GM12878 (cell line): ENCODE measurements at regions not wholly inside any gene's neighbourhood (a gene's known extent, or its start where the extent isn't known, plus 50 kb on each side); places are given as distances from the start of the nearest gene placed in this dataset.

ENCODE experiments used
- ATAC-seq: fragments of 200-7000 bp; cut with Tn5 transposase; 3 replicates; pipeline ENCODE4 v1.9.1; 2020; ENCODE audit warnings: mild to moderate bottlenecking, moderate library complexity
- BruUV-seq: library from RNA; stranded (reverse); fragments of 400-500 nt; replicated peaks from 2 replicates; lab custom pipeline; 2021; lab: Mats Ljungman, UMichigan
- CTCF ChIA-PET: fragments of 300-600 bp; sonication (Branson Sonifier 250); formaldehyde crosslinking; extraction: SDS; loops from one replicate; lab custom pipeline; 2021; ENCODE audit warnings: inconsistent platforms; lab: Yijun Ruan, JAX
- POLR2A ChIA-PET: fragments of 350-600 bp; formaldehyde crosslinking; extraction: SDS; loops from one replicate; lab custom pipeline; 2021; ENCODE audit warnings: inconsistent platforms; lab: Charles Lee
- RAD21 ChIA-PET: fragments of 300-600 bp; sonication (Branson Sonifier 250); formaldehyde crosslinking; loops from one replicate; lab custom pipeline; 2023; ENCODE audit warnings: antibody characterized with exemption; ENCODE audit not compliant: unreplicated experiment; lab: Charles Lee
- SMC1A ChIA-PET: fragments of 300-600 bp; sonication (Branson Sonifier 250); formaldehyde crosslinking; loops from one replicate; lab custom pipeline; 2023; ENCODE audit not compliant: unreplicated experiment, uncharacterized antibody; lab: Charles Lee
- DNase-seq: peaks from one replicate; pipeline ENCODE4 v3.0.0-alpha.2; 2011; ENCODE audit warnings: low read depth, low spot score
- FAIRE-seq: peaks from 3 replicates; lab custom pipeline; 2011; peaks lifted over from hg19 to GRCh38; lab: Jason Lieb, UNC
- H2AFZ ChIP-seq: 2 replicates; pipeline ENCODE4 v1.6.0; 2011; ENCODE audit warnings: low read depth, low read length, control low read depth; ENCODE audit not compliant: control insufficient read depth
- H3K27ac ChIP-seq: 2 replicates; pipeline ENCODE4 v1.5.1; 2011; ENCODE audit warnings: control low read depth; ENCODE audit not compliant: control insufficient read depth, insufficient read depth
- H3K27me3 ChIP-seq, 2 experiments: replicated peaks in 1 of 2; 2 replicates each; pipeline versions ENCODE4 v1.6.0 to v1.6.1; 2011; ENCODE audit warnings: low read length in 1 of 2; ENCODE audit not compliant: control insufficient read depth in 2 of 2, insufficient read depth in 2 of 2
- H3K36me3 ChIP-seq, 2 experiments: 2 replicates each; pipeline ENCODE4 v1.5.1; 2011; ENCODE audit warnings: low read length in 1 of 2; ENCODE audit not compliant: control insufficient read depth in 2 of 2, insufficient read depth in 2 of 2
- H3K4me1 ChIP-seq: 2 replicates; pipeline ENCODE4 v1.6.1; 2011; ENCODE audit warnings: mild to moderate bottlenecking, low read length, moderate library complexity, mixed read lengths; ENCODE audit not compliant: control insufficient read depth, insufficient read depth
- H3K4me2 ChIP-seq: 2 replicates; pipeline ENCODE4 v1.6.0; 2011; ENCODE audit warnings: control low read depth; ENCODE audit not compliant: control insufficient read depth, insufficient read depth
- H3K4me3 ChIP-seq: fragments of 200-600 bp; sonication (generic); 2 replicates; pipeline ENCODE4 v1.5.1; 2016
- H3K79me2 ChIP-seq: 2 replicates; pipeline ENCODE4 v1.6.0; 2011; ENCODE audit warnings: low read length; ENCODE audit not compliant: control insufficient read depth, insufficient read depth
- H3K9ac ChIP-seq: 2 replicates; pipeline ENCODE4 v1.8.0; 2011; ENCODE audit warnings: low read length, control low read depth, mixed read lengths; ENCODE audit not compliant: control insufficient read depth, insufficient read depth
- H3K9me3 ChIP-seq: replicated peaks from 3 replicates; pipeline ENCODE4 v1.5.1; 2011; ENCODE audit warnings: mild to moderate bottlenecking, low read length; ENCODE audit not compliant: control insufficient read depth, insufficient read depth
- H4K20me1 ChIP-seq: 2 replicates; pipeline ENCODE4 v1.6.0; 2011; ENCODE audit not compliant: control insufficient read depth, insufficient read depth
- ATF3 ChIP-seq: IDR thresholded peaks from 2 replicates; pipeline ENCODE4 v1.6.1; 2011; ENCODE audit warnings: low read depth, mild to moderate bottlenecking, low read length, moderate library complexity, borderline replicate concordance; ENCODE audit errors: extremely low read depth
- BMI1 ChIP-seq: fragments of 450-650 bp; IDR thresholded peaks from 2 replicates; pipeline ENCODE4 v1.6.1; 2016; ENCODE audit warnings: mild to moderate bottlenecking, moderate library complexity, borderline replicate concordance
- NBN ChIP-seq: fragments of 450-650 bp; IDR thresholded peaks from 2 replicates; pipeline ENCODE4 v1.6.1; 2016
- NFIC ChIP-seq: IDR thresholded peaks from 2 replicates; pipeline ENCODE4 v1.6.1; 2012; ENCODE audit warnings: low read depth, mild to moderate bottlenecking, inconsistent platforms, low read length, moderate library complexity
- RAD51 ChIP-seq: fragments of 450-650 bp; IDR thresholded peaks from 2 replicates; pipeline ENCODE4 v1.6.1; 2016; ENCODE audit warnings: moderate library complexity, mild to moderate bottlenecking, inconsistent platforms
- SMAD5 ChIP-seq: IDR thresholded peaks from 2 replicates; pipeline ENCODE4 v1.6.1; 2016; ENCODE audit warnings: antibody characterized with exemption, low read depth
- ZNF207 ChIP-seq: fragments of 450-650 bp; IDR thresholded peaks from 2 replicates; pipeline ENCODE4 v1.6.1; 2014; ENCODE audit warnings: antibody characterized with exemption, mild to moderate bottlenecking, borderline replicate concordance
- ZNF622 ChIP-seq: fragments of 450-650 bp; IDR thresholded peaks from 2 replicates; pipeline ENCODE4 v1.6.1; 2017; ENCODE audit warnings: mild to moderate bottlenecking, inconsistent platforms
- ZSCAN29 ChIP-seq: fragments of 450-650 bp; IDR thresholded peaks from 2 replicates; pipeline ENCODE4 v1.6.1; 2017; ENCODE audit warnings: mild to moderate bottlenecking, moderate library complexity
- WGBS: methylation state at CpG from one replicate; pipeline ENCODE4 v1.1.6; 2016; ENCODE audit warnings: low lambda C conversion rate; ENCODE audit not compliant: insufficient replicate concordance, insufficient coverage; ENCODE audit errors: missing lambda C conversion rate; 5-methylcytosine and 5-hydroxymethylcytosine counted together
- in situ Hi-C: fragments of 300-500 bp; cut with MboI; formaldehyde crosslinking; loops from 9 replicates; pipeline ENCODE4 v1.14.3; 2018; ENCODE audit warnings: mixed read lengths
- intact Hi-C: fragments of 100-400 bp; cut with micrococcal nuclease; formaldehyde crosslinking; loops from one replicate; pipeline ENCODE4 v1.14.2; 2022; ENCODE audit not compliant: unreplicated experiment
- TF ChIP-seq, protein P1 (sequence below): IDR thresholded peaks from 2 replicates; pipeline ENCODE4 v1.6.1; 2012; ENCODE audit warnings: low read depth, low read length, improper control_type of control experiment
- TF ChIP-seq, protein P2 (sequence below): IDR thresholded peaks from 2 replicates; pipeline ENCODE4 v1.6.1; 2011; ENCODE audit warnings: borderline replicate concordance, low read depth, mild to moderate bottlenecking, moderate library complexity, low read length; ENCODE audit not compliant: insufficient read depth, poor library complexity, severe bottlenecking

- no peaks in the 10 kb centered on the region for H3K36me3 ChIP-seq
- H3K9ac ChIP-seq, result no peak overlapping the region
- no peaks in the 10 kb centered on the region for H3K9me3 ChIP-seq
- H4K20me1 ChIP-seq, result no peaks in the 10 kb centered on the region
- H3K27ac ChIP-seq, result no peak overlapping the region
- ChIA-PET RAD21 (no interaction called here), CTCF (no interaction called here), POLR2A (no interaction called here), SMC1A (no interaction called here)
- H3K27me3 ChIP-seq, result no peaks in the 10 kb centered on the region
- WGBS, result 0% methylated on average over 1 of the region's 1 CpG
- no peaks in the 10 kb centered on the region for H3K4me1 ChIP-seq
- DNase-seq (no peak), FAIRE-seq (no peak), ATAC-seq (no peak)
- in situ Hi-C loops (no loop called here), intact Hi-C loops (no loop called here)
- BruUV-seq, result no TSS peak
- no peak for TF ChIP-seq BMI1
- TF ChIP-seq ZNF207, result no peak
- TF ChIP-seq ATF3, result no peak
- TF ChIP-seq RAD51, result no peak
- TF ChIP-seq, protein P1, sequence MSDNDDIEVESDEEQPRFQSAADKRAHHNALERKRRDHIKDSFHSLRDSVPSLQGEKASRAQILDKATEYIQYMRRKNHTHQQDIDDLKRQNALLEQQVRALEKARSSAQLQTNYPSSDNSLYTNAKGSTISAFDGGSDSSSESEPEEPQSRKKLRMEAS, result no peak
- TF ChIP-seq SMAD5, result no peak
- no peak for TF ChIP-seq NBN
- TF ChIP-seq ZSCAN29, result no peak
- TF ChIP-seq, protein P2, sequence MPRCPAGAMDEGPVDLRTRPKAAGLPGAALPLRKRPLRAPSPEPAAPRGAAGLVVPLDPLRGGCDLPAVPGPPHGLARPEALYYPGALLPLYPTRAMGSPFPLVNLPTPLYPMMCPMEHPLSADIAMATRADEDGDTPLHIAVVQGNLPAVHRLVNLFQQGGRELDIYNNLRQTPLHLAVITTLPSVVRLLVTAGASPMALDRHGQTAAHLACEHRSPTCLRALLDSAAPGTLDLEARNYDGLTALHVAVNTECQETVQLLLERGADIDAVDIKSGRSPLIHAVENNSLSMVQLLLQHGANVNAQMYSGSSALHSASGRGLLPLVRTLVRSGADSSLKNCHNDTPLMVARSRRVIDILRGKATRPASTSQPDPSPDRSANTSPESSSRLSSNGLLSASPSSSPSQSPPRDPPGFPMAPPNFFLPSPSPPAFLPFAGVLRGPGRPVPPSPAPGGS, result no peak
- no peak for TF ChIP-seq ZNF622
- no peak for TF ChIP-seq NFIC
- no peak overlapping the region for H3K4me3 ChIP-seq
- no peak overlapping the region for H2AFZ ChIP-seq
- H3K4me2 ChIP-seq, result no peak overlapping the region
- no peaks in the 10 kb centered on the region for H3K79me2 ChIP-seq
Measured at GRCh38 chr3:39605837-39606236, 138.4 kb downstream of the MOBP start.
